ENCODE measurements at regions not wholly inside any gene's neighbourhood (a gene's known extent, or its start where the extent isn't known, plus 50 kb on each side); places are given as distances from the start of the nearest gene placed in this dataset.

- no peak for TF ChIP-seq CTCF (IDR thresholded peaks at IDR 0.05; ENCODE audit: extremely low read depth, missing control alignments)
- no peak for DNase-seq (ENCODE audit: low spot score)
These were observed 254.1 kb upstream of the PFKP start for GRCh38 chr10:2813286-2813685.

- no peak for DNase-seq (ENCODE audit: low spot score)
- TF ChIP-seq CTCF (IDR thresholded peaks at IDR 0.05; ENCODE audit: extremely low read depth, missing control alignments) = no peak
These were observed 254.7 kb upstream of the PFKP start for GRCh38 chr10:2812631-2813030.

GRCh38 chr10:2800178-2800577 lies 267.2 kb upstream of the PFKP start:
- DNase-seq (ENCODE audit: low spot score) = no peak
- TF ChIP-seq CTCF (IDR thresholded peaks at IDR 0.05; ENCODE audit: extremely low read depth, missing control alignments) = no peak

- no peak for TF ChIP-seq CTCF (IDR thresholded peaks at IDR 0.05; ENCODE audit: extremely low read depth, missing control alignments)
- no peak for DNase-seq (ENCODE audit: low spot score)
These were observed 268.9 kb upstream of the PFKP start for GRCh38 chr10:2798336-2799022.

GRCh38 chr10:2791774-2792443 lies 275.4 kb upstream of the PFKP start:
- no peak for DNase-seq (ENCODE audit: low spot score)
- TF ChIP-seq CTCF (IDR thresholded peaks at IDR 0.05; ENCODE audit: extremely low read depth, missing control alignments) = no peak

- TF ChIP-seq CTCF (IDR thresholded peaks at IDR 0.05; ENCODE audit: extremely low read depth, missing control alignments) = no peak
- DNase-seq (ENCODE audit: low spot score) = no peak
These were observed 276.8 kb upstream of the PFKP start for GRCh38 chr10:2790396-2791188.

GRCh38 chr10:2786251-2786650 lies 281.1 kb upstream of the PFKP start:
- no peak for TF ChIP-seq CTCF (IDR thresholded peaks at IDR 0.05; ENCODE audit: extremely low read depth, missing control alignments)
- no peak for DNase-seq (ENCODE audit: low spot score)

Measured in GM20000 (cell line).